ENCODE measurements at regions not wholly inside any gene's neighbourhood (a gene's known extent, or its start where the extent isn't known, plus 50 kb on each side); places are given as distances from the start of the nearest gene placed in this dataset.

- no peak for TF ChIP-seq ZBTB40 (IDR thresholded peaks at IDR 0.05; ENCODE audit: borderline replicate concordance)
Observed at GRCh38 chr1:86263101-86263500, 106.5 kb upstream of the COL24A1 start (continued).

- intact Hi-C loops (cut with micrococcal nuclease; ENCODE audit: unreplicated experiment) (no loop called here), in situ Hi-C loops (cut with MboI) (no loop called here)
- H3K9me3 ChIP-seq (replicated peaks; ENCODE audit: control insufficient read depth, insufficient read depth, low read length) = no peaks in the 10 kb centered on the region
- POLR2A ChIA-PET = interaction anchor here (0.5 kb wide), 1 partner anchor 56 kb away, joined by 3 read pairs; no protein-coding TSS in a partner anchor
- BruUV-seq (replicated peaks) = no TSS peak
- CTCF ChIA-PET = no interaction called here
- no peaks in the 10 kb centered on the region for H4K20me1 ChIP-seq (ENCODE audit: control insufficient read depth, insufficient read depth)
- H3K27ac ChIP-seq (ENCODE audit: control insufficient read depth, insufficient read depth) = no peak overlapping the region
- H3K79me2 ChIP-seq (ENCODE audit: control insufficient read depth, insufficient read depth, low read length) = no peaks in the 10 kb centered on the region
- no peak overlapping the region for H3K9ac ChIP-seq (ENCODE audit: control insufficient read depth, insufficient read depth, low read length)
- H2AFZ ChIP-seq (ENCODE audit: control insufficient read depth, low read depth, low read length) = no peak overlapping the region
- no peak overlapping the region for H3K4me3 ChIP-seq
- no peaks in the 10 kb centered on the region for H3K36me3 ChIP-seq (ENCODE audit: control insufficient read depth in 2 of 2, insufficient read depth in 2 of 2, low read length in 1 of 2)
- no peaks in the 10 kb centered on the region for H3K4me1 ChIP-seq (ENCODE audit: control insufficient read depth, insufficient read depth, low read length)
- RAD21 ChIA-PET (ENCODE audit: unreplicated experiment) = no interaction called here
- no peak for ATAC-seq
- no peak for FAIRE-seq
- DNase-seq (ENCODE audit: low read depth, low spot score) = no peak
- H3K4me2 ChIP-seq (ENCODE audit: control insufficient read depth, insufficient read depth) = no peak overlapping the region
- H3K27me3 ChIP-seq (replicated peaks in 1 of 2; ENCODE audit: control insufficient read depth in 2 of 2, insufficient read depth in 2 of 2, low read length in 1 of 2) = no peaks in the 10 kb centered on the region
- SMC1A ChIA-PET (ENCODE audit: uncharacterized antibody, unreplicated experiment) = no interaction called here
- no peak for TF ChIP-seq SP1 (IDR thresholded peaks at IDR 0.05; ENCODE audit: low read depth, low read length)
- no peak for TF ChIP-seq ASH2L (IDR thresholded peaks at IDR 0.05; ENCODE audit: borderline replicate concordance, low read depth)
- TF ChIP-seq REST (IDR thresholded peaks at IDR 0.05; ENCODE audit: low read depth, low read length) = no peak
- no peak for TF ChIP-seq POLR2AphosphoS5 (IDR thresholded peaks at IDR 0.05; ENCODE audit: low read length)
- no peak for TF ChIP-seq IRF5 (IDR thresholded peaks at IDR 0.05; ENCODE audit: borderline replicate concordance)
- TF ChIP-seq TCF7 (IDR thresholded peaks at IDR 0.05; ENCODE audit: borderline replicate concordance) = no peak
- TF ChIP-seq WRNIP1 (IDR thresholded peaks at IDR 0.05; ENCODE audit: borderline replicate concordance, low read depth, low read length) = no peak
- TF ChIP-seq CEBPB (IDR thresholded peaks at IDR 0.05; ENCODE audit: borderline replicate concordance in 1 of 2, low read depth in 2 of 2, low read length in 2 of 2) = no peak
- TF ChIP-seq PBX3 (IDR thresholded peaks at IDR 0.05; ENCODE audit: insufficient replicate concordance, low read depth, low read length) = no peak
- no peak for TF ChIP-seq HDAC2 (IDR thresholded peaks at IDR 0.05)
- TF ChIP-seq ZNF274 (IDR thresholded peaks at IDR 0.05; ENCODE audit: insufficient read depth, insufficient read length) = no peak
- TF ChIP-seq TAF1 (IDR thresholded peaks at IDR 0.05; ENCODE audit: borderline replicate concordance, low read depth, low read length) = no peak
- TF ChIP-seq TCF3 (IDR thresholded peaks at IDR 0.05; ENCODE audit: borderline replicate concordance, insufficient read depth, low read depth, low read length) = no peak
Observed at GRCh38 chr1:86260476-86260875, 103.9 kb upstream of the COL24A1 start.
